Hematopoietic multipotent progenitor cell (in vitro differentiated cells): ENCODE measurements at regions not wholly inside any gene's neighbourhood (a gene's known extent, or its start where the extent isn't known, plus 50 kb on each side); places are given as distances from the start of the nearest gene placed in this dataset.
A peak's percentile ranks its signal among the peaks of the same experiment; 100 is the strongest.
"Not testable (repeated sequence)": the region's sequence is repeated elsewhere in the genome, so short reads cannot be mapped to it uniquely, and the experiment has no call there.

Source experiments
- DNase-seq, 3 donors: peaks; one replicate each; pipeline ENCODE4 v3.0.0-alpha.2; 2011 to 2015; ENCODE audit warnings: low read depth in 2 of 3, low spot score in 2 of 3

DNA sequence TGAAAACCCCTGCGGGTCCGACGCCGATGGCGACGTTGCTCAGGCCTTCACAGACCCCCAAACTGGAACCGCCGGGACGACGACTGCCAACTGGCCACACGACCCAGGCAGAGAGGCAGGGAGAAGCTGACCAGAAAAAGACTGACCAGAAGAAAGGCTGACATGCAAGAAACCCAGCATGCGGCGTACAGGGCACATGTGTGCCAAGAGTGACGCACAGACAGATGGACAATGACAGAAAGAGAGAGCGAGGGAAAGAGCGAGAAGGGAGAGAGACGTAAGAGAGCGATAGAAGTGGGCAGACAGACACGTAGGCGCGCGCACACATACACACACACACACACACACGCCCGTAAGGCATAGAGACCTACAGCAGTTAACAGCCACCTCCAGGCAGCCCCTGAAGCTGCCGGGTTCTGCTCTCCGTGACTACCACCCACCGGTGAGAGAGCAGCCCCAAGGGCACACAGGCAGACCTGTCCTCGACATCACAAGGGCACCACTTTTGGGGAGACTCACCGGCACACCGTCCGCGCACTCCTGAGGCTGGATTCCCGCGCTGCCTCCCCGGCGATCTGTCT, 67.2 kb upstream of the ZNF527 start:
- no peak for DNase-seq

DNA sequence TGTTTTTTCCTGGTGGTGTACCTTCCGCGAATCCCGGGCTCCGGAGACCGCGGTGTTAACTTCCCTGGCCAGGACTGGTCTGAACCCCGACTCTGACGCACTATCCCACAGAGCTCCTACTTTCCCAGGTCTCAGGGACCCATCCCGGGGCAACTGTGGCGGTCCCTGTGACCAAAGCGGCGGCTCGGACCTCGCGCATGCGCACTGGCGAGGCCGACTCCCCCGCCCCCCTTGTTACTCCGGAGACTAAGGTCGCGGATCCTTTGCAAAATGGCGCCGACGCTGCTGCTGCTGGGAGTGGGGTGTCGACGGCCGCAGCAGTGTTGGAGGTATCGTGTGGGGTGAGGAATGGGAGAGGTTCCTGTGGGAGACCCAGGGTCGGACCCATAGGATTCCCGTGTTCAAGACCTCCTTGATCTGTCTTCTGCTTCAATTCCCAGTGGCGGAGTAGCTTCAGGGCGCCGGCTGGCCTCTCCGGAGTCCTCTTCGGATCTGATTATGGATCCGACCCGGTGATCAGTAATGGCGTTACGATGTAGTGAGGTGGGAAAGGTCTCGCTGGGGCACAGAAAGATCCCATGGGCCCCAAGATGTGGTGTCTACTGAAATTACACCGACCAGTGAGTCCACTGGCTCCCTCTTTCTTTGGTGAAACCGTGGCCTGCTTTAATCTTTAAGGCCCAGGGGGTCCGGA, 66.6 kb upstream of the ZNF527 start:
- no peak for DNase-seq

DNA sequence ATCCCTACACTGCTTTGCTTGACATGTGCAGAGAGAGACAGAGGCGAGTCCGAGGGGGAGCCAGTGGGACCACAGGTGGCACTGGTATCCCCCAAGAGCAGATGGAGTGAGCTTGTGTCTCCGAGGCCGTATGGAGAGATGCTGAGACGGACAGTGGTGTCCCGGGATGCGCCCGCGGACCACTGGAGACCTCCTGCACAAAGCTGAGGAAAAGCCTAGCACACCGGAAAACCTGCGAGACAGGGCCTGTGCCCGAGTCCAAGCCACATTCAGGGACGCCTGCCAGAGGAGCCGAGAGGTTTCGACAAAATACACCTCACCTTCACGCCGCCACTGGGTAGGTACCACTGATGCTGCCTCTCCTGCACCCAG, 66.0 kb upstream of the ZNF527 start:
- DNase-seq, result no peak

DNA sequence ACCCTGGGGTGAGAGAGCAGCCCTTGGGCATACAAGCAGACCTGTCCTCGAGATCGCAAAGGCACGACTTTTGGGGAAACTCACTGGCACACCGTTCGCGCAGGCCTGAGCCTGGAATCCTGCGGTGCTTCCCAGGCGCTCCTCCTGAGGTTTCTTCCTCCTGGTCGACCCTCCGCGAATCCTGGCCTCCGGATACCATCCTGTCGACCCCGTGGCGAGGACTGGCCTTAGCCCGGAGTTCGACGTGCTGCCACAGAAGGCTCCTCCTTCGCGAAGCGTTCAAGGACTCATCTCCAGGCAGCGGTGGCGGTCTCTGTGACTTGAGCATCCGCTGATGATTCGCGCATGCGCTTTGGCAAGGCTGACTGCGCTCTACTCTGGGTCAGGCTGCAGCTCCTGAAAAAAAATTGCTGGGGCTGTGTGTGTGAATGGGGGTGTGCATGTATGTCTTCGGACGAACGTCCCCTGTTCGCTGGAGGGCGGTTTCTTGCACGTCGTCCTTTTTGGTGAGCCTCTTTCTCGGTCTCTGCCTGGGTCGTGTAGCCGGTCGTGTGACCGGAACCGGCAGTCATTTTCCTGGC, 64.4 kb upstream of the ZNF527 start:
- no peak for DNase-seq

DNA sequence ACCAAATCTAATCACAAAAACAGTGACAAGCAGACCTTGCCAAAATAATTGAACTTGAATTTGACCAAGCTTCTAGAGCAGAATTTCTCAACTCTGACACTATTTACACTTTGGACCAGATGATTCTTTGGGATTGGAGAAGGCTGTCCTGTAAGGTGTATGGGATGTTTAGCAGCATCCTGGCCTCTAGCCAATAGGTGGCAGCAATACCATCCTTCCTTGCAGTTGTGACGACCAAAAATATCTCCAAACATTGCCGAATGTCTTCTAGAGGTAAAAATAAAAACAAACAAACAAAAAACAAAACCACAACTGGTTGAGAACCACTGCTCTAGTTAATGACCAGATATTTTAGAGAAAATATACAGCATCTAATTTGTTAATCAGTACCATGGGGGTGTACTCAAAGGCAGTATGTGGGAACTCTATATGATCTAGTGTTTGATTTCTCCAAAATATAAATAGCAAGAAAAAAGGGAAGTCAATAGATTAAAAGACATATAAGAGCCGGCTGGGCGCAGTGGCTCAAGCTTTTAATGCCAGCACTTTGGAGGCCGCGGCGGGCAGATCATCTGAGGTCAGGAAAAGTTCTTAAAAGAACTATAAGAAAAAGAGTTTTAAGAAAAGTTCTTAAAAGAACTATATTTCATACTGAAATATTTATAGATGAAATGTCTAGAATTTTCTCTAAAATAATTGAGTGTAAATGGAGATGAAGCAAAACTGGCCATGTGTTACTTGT, 60.9 kb upstream of the ZNF527 start:
- peak in 1 of 3 donors; percentile 37 for DNase-seq

DNA sequence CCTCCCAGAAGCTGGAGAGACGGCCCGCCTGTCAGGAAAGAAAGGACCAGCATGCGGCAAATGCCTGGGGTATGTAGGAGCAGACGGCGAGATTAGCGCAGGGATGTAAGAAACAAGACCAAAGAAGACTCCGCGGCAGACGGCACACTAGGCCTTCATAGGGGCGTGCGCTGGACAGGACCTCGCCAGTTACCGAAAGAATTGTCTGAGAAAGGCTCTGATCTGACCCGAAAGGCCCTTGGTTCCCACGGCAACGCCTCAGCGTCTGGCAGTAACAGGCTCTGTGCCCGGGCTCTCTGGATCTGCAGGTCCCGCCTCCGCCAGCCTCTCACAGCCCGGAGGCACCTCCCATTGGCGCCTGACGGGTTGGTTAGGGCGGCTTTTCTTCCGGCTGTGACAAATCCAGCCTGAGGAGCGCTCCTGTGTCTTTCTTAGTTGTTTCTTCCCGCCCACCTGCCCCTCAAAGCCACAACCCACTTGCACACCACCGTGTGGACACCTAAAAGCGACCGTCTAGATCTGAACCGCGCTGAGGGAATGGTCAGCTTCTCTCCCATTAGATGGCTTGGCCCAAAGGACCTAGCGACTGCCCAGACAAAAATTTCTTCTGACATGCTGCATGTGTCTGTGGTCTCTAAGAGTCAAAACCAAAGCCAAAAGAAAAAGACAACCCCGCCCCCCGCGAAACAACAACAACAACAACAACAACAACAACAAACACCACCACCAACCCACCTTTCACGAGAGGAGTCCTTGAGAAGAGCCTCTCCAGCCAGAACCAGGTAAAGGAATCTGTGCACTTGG, 58.2 kb upstream of the ZNF527 start:
- peak in 2 of 3 donors; percentile 55 to 86 for DNase-seq

DNA sequence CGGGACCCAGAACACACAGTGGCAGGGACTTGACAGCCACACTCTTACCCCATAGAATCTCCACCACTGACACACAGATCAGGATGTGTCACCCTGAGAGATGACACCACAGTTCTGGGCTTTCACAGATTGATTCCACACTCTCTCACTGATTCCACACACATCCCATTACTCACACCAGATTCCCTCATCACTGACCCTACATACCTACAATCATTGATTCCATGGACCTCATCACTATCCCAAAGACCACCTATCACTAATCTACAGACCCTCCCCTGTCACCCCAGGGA, 57.6 kb upstream of the ZNF527 start:
- no peak for DNase-seq

DNA sequence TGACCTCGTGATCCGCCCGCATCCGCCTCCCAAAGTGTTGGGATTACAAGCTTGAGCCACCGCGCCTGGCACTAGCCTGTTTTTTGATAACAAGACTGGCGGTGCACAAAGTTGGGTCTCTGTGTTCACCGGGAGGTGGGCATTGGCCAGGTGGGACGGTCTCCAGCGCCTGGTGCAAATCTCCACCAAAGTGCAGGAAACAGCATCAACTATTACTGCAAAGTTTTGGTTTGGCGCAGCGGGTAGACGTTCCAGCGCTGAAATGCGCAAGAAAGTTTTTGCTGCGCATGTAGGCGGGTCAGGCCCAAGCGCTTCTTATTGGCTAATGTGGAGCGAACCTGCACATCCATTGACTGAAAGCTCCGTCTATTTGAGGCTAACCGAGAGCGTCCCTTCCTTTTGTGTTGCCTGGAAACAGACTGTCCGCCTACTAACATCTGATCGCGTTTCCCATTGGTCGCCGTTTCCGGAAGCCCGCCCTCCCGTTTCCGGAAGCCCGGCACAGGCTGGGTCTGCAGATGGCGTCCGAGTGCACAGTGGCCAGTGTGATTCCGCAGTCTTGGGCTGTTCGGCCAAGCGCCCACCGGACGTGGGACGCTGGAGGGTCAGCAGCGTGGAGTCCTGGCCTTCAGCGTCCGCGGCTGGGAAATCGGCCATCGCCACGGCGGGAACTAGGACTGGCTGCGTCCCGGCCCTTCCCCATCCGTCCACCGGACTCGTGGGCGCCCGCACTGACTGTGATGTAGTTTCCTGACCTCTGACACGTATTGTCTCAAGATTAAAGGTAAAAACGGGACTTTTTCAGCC, 53.3 kb upstream of the ZNF527 start:
- DNase-seq, result peak; percentile 82 to 99 (median 97)

DNA sequence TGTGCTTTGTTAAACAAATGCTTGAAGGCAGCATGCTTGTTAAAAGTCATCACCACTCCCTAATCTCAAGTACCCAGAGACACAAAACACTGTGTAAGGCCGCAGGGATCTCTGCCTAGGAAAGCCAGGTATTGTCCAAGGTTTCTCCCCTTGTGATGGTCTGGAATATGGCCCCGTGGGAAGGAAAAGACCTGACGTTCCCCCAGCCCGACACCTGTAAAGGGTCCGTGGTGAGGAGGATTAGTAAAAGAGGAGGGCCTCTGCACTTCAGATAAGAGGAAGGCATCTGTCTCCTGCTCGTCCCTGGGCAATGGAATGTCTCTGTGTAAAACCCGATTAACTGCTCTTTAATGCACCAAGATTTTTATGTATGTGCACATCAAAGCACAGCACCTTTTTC, 49.9 kb upstream of the ZNF527 start:
- DNase-seq, result not testable (repeated sequence)
